ENCODE measurements at regions not wholly inside any gene's neighbourhood (a gene's known extent, or its start where the extent isn't known, plus 50 kb on each side); places are given as distances from the start of the nearest gene placed in this dataset.
"Not testable (repeated sequence)": the region's sequence is repeated elsewhere in the genome, so short reads cannot be mapped to it uniquely, and the experiment has no call there.

GRCh38 chr1:166657228-166657627 is 182.0 kb upstream of the POGK start:
- H3K27me3 ChIP-seq (replicated peaks in 1 of 4; ENCODE audit: control insufficient read depth in 3 of 4, extremely low read depth in 1 of 4, insufficient read depth in 3 of 4, low read length in 3 of 4); H4K20me1 ChIP-seq (replicated peaks in 1 of 2; ENCODE audit: control insufficient read depth in 1 of 2, insufficient read depth in 2 of 2, low read length in 2 of 2); H4K91ac ChIP-seq (replicated peaks; ENCODE audit: insufficient read length, low read length); H2AK5ac ChIP-seq (ENCODE audit: low read depth, low read length); H4K5ac ChIP-seq (ENCODE audit: insufficient read length, low read depth, low read length); FAIRE-seq; H3K27ac ChIP-seq (ENCODE audit: low read depth, low read length); DNase-seq (ENCODE audit: low read depth in 1 of 2, low spot score in 2 of 2); H2BK5ac ChIP-seq (ENCODE audit: low read depth, low read length); POLR2A ChIA-PET (ENCODE audit: partially characterized antibody); H2BK15ac ChIP-seq (ENCODE audit: low read length); H3K79me2 ChIP-seq (ENCODE audit: control insufficient read depth in 1 of 2, insufficient read depth in 2 of 2, low read length in 2 of 2); H3K9ac ChIP-seq (replicated peaks in 1 of 4; ENCODE audit: extremely low read depth in 1 of 4, low read depth in 3 of 4, low read length in 3 of 4); H3K4me2 ChIP-seq (ENCODE audit: insufficient read depth in 1 of 2, low read depth in 2 of 2, low read length in 2 of 2); H3K9me3 ChIP-seq (ENCODE audit: insufficient read depth in 2 of 2, low read depth in 1 of 2, low read length in 1 of 2); H2BK12ac ChIP-seq (ENCODE audit: low read depth, low read length); H3K4me3 ChIP-seq (ENCODE audit: extremely low read depth in 1 of 4, insufficient read depth in 2 of 4, low read depth in 3 of 4, low read length in 4 of 4); H3K14ac ChIP-seq (ENCODE audit: insufficient read length); H3K56ac ChIP-seq (replicated peaks; ENCODE audit: insufficient read length, low read depth, low read length); H3K79me1 ChIP-seq (ENCODE audit: low read depth, low read length); H3K4me1 ChIP-seq (replicated peaks in 1 of 4; ENCODE audit: control insufficient read depth in 3 of 4, insufficient read depth in 4 of 4, low read length in 3 of 4); H4K8ac ChIP-seq (ENCODE audit: extremely low read depth, insufficient read depth, low read length); H3K23me2 ChIP-seq (ENCODE audit: low read depth, low read length); H3K18ac ChIP-seq (ENCODE audit: extremely low read depth, low read length); CTCF ChIA-PET (ENCODE audit: partially characterized antibody); H2BK20ac ChIP-seq (ENCODE audit: low read length); H2BK120ac ChIP-seq (replicated peaks; ENCODE audit: low read depth, low read length); H3K4ac ChIP-seq (replicated peaks; ENCODE audit: insufficient read length, low read depth, low read length); H3K36me3 ChIP-seq (ENCODE audit: control insufficient read depth in 2 of 4, insufficient read depth in 4 of 4, low read length in 3 of 4); H2AFZ ChIP-seq (ENCODE audit: low read length); H3K23ac ChIP-seq (ENCODE audit: insufficient read length): not testable (repeated sequence)
- 96% methylated on average over 2 of the region's 2 CpGs; no CpG with 5 or more reads in 1 of the 2 experiments for WGBS, 2 experiments (ENCODE audit: extremely low coverage in 1 of 2, insufficient coverage in 1 of 2, insufficient read length in 1 of 2, insufficient replicate concordance in 2 of 2, low coverage in 1 of 2, low lambda C conversion rate in 2 of 2, missing lambda C conversion rate in 1 of 2)

- DNase-seq (ENCODE audit: low read depth in 1 of 2, low spot score in 2 of 2); H4K8ac ChIP-seq (ENCODE audit: extremely low read depth, insufficient read depth, low read length); H3K4me1 ChIP-seq (replicated peaks in 1 of 4; ENCODE audit: control insufficient read depth in 3 of 4, insufficient read depth in 4 of 4, low read length in 3 of 4); H2AFZ ChIP-seq (ENCODE audit: low read length); H3K79me2 ChIP-seq (ENCODE audit: control insufficient read depth in 1 of 2, insufficient read depth in 2 of 2, low read length in 2 of 2); H3K23ac ChIP-seq (ENCODE audit: insufficient read length); H3K23me2 ChIP-seq (ENCODE audit: low read depth, low read length); H2AK5ac ChIP-seq (ENCODE audit: low read depth, low read length); H3K27me3 ChIP-seq (replicated peaks in 1 of 4; ENCODE audit: control insufficient read depth in 3 of 4, extremely low read depth in 1 of 4, insufficient read depth in 3 of 4, low read length in 3 of 4); H3K4ac ChIP-seq (replicated peaks; ENCODE audit: insufficient read length, low read depth, low read length); H3K9me3 ChIP-seq (ENCODE audit: insufficient read depth in 2 of 2, low read depth in 1 of 2, low read length in 1 of 2); H2BK5ac ChIP-seq (ENCODE audit: low read depth, low read length); H2BK15ac ChIP-seq (ENCODE audit: low read length); H3K9ac ChIP-seq (replicated peaks in 1 of 4; ENCODE audit: extremely low read depth in 1 of 4, low read depth in 3 of 4, low read length in 3 of 4); H3K4me2 ChIP-seq (ENCODE audit: insufficient read depth in 1 of 2, low read depth in 2 of 2, low read length in 2 of 2); H3K36me3 ChIP-seq (ENCODE audit: control insufficient read depth in 2 of 4, insufficient read depth in 4 of 4, low read length in 3 of 4); H4K91ac ChIP-seq (replicated peaks; ENCODE audit: insufficient read length, low read length); H2BK20ac ChIP-seq (ENCODE audit: low read length); H4K5ac ChIP-seq (ENCODE audit: insufficient read length, low read depth, low read length); H2BK120ac ChIP-seq (replicated peaks; ENCODE audit: low read depth, low read length); FAIRE-seq; H3K27ac ChIP-seq (ENCODE audit: low read depth, low read length); H3K4me3 ChIP-seq (ENCODE audit: extremely low read depth in 1 of 4, insufficient read depth in 2 of 4, low read depth in 3 of 4, low read length in 4 of 4); H3K79me1 ChIP-seq (ENCODE audit: low read depth, low read length); H2BK12ac ChIP-seq (ENCODE audit: low read depth, low read length); POLR2A ChIA-PET (ENCODE audit: partially characterized antibody); H3K18ac ChIP-seq (ENCODE audit: extremely low read depth, low read length); H3K56ac ChIP-seq (replicated peaks; ENCODE audit: insufficient read length, low read depth, low read length); H3K14ac ChIP-seq (ENCODE audit: insufficient read length); H4K20me1 ChIP-seq (replicated peaks in 1 of 2; ENCODE audit: control insufficient read depth in 1 of 2, insufficient read depth in 2 of 2, low read length in 2 of 2): not testable (repeated sequence)
- 90% methylated on average over 2 of the region's 3 CpGs; no CpG with 5 or more reads in 1 of the 2 experiments for WGBS, 2 experiments (ENCODE audit: extremely low coverage in 1 of 2, insufficient coverage in 1 of 2, insufficient read length in 1 of 2, insufficient replicate concordance in 2 of 2, low coverage in 1 of 2, low lambda C conversion rate in 2 of 2, missing lambda C conversion rate in 1 of 2)
- CTCF ChIA-PET (ENCODE audit: partially characterized antibody), result interaction anchor here (1.1 kb wide), 1 partner anchor 44 kb away, joined by 3 read pairs; no protein-coding TSS in a partner anchor
These were observed 172.5 kb upstream of the POGK start for GRCh38 chr1:166666790-166667189.

All from H1 (cell line).